Right atrium auricular region (tissue), 2 donors: ENCODE measurements at regions not wholly inside any gene's neighbourhood (a gene's known extent, or its start where the extent isn't known, plus 50 kb on each side); places are given as distances from the start of the nearest gene placed in this dataset.

Source experiments
- DNase-seq: peaks from one replicate; pipeline ENCODE4 v3.0.0-alpha.2; 2019; ENCODE audit warnings: low spot score
- H3K27ac ChIP-seq, 2 donors: fragments of 200-600 bp; sonication (generic); 1 replicate in 1 of 2; 2 replicates in 1 of 2; pipeline ENCODE4 v1.5.1; 2016 to 2019
- H3K27me3 ChIP-seq, 2 donors: fragments of 200-600 bp; sonication (generic); one replicate each; pipeline versions ENCODE4 v1.5.1 to v1.6.0; 2017 to 2019
- H3K36me3 ChIP-seq: fragments of 200-600 bp; sonication (generic); one replicate; pipeline ENCODE4 v1.5.1; 2016
- H3K4me1 ChIP-seq, 2 donors: fragments of 200-600 bp; sonication (generic); one replicate each; pipeline versions ENCODE4 v1.5.1 to v1.6.0; 2017 to 2019
- H3K4me3 ChIP-seq, 2 donors: fragments of 200-600 bp; sonication (generic); 1 replicate in 1 of 2; 2 replicates in 1 of 2; pipeline ENCODE4 v1.5.1; 2017 to 2019; ENCODE audit warnings: mild to moderate bottlenecking in 1 of 2, moderate library complexity in 1 of 2
- H3K9me3 ChIP-seq, 2 donors: fragments of 200-600 bp; sonication (generic); one replicate each; pipeline ENCODE4 v1.5.1; 2019
- TF ChIP-seq, protein P1 (sequence below), 2 donors: fragments of 200-600 bp; sonication (generic); IDR thresholded peaks; one replicate each; pipeline ENCODE4 v1.5.1; 2019; ENCODE audit warnings: antibody characterized with exemption in 2 of 2

DNA sequence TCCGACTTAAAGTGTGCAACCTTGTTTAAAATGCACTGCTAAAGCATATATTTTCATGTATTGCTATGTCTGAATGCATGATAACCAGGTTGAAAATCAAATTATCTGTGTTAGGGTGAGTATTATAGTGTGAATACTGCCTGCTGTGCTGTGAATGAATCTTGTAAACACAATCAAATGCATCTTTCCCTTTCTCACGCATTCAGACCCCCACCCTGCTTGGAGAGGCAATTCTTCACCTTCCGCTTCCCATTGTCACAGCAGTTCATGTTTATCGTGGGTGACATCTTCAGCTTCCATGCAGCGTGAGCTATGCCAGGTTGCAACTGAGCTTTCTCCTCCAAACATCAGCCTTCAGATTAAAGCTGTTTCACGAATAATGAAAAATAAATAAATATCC is 418.0 kb downstream of the MEIS1 start:
- no peaks in the 10 kb centered on the region for H3K36me3 ChIP-seq
- H3K4me3 ChIP-seq = no peak overlapping the region
- DNase-seq = no peak
- no peak overlapping the region for H3K27ac ChIP-seq
- H3K9me3 ChIP-seq = no peaks in the 10 kb centered on the region
- H3K4me1 ChIP-seq = no peaks in the 10 kb centered on the region
- TF ChIP-seq, protein P1, sequence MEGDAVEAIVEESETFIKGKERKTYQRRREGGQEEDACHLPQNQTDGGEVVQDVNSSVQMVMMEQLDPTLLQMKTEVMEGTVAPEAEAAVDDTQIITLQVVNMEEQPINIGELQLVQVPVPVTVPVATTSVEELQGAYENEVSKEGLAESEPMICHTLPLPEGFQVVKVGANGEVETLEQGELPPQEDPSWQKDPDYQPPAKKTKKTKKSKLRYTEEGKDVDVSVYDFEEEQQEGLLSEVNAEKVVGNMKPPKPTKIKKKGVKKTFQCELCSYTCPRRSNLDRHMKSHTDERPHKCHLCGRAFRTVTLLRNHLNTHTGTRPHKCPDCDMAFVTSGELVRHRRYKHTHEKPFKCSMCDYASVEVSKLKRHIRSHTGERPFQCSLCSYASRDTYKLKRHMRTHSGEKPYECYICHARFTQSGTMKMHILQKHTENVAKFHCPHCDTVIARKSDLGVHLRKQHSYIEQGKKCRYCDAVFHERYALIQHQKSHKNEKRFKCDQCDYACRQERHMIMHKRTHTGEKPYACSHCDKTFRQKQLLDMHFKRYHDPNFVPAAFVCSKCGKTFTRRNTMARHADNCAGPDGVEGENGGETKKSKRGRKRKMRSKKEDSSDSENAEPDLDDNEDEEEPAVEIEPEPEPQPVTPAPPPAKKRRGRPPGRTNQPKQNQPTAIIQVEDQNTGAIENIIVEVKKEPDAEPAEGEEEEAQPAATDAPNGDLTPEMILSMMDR (IDR thresholded peaks at IDR 0.05) = no peak
- H3K27me3 ChIP-seq = no peaks in the 10 kb centered on the region

DNA sequence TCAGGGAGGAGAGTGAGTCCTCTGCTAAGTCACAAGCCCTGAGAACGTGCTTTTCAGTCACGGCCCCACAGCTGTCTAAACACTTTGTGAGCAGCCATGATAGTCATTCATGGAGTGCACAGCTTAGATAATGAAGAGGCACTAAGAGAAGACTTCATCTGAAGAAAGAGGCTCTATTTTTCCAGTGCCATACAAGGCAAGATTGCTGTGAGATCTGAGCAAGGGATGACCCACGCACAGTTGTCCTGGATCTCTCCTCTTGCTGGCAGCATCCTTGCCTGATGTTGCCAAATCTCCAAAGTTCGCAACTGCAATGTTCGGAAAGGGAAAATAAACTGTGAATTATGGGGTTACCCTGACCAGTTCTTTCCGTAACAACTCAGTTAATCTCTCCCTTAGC is 418.7 kb downstream of the MEIS1 start:
- Histone ChIP-seq H3K4me3 (no peak overlapping the region), H3K4me1 (no peaks in the 10 kb centered on the region), H3K27ac (no peak overlapping the region), H3K9me3 (no peaks in the 10 kb centered on the region), H3K27me3 (no peaks in the 10 kb centered on the region), H3K36me3 (no peaks in the 10 kb centered on the region)
- TF ChIP-seq, protein P1 (IDR thresholded peaks at IDR 0.05) = no peak
- DNase-seq = no peak

DNA sequence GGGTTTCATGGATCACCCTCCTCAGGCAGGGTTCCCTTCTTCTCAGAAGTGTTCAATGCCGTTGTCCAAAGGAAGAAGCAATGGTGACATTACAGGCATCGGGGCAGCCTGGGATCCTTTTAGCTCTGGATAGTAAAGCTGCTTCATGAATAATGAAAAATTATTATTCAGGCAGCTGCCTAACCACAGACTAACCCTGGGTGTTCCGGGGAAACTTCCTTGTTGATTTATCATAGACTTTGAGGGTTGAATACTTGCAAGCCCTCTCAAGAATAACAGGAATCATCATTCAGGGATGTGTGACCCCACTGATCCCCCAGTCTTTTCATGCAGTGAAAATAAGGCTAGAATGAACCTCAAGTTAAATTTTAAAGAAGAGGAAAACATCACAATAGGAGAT is 419.4 kb downstream of the MEIS1 start:
- TF ChIP-seq, protein P1 (IDR thresholded peaks at IDR 0.05) = no peak
- Histone ChIP-seq H3K27me3 (no peaks in the 10 kb centered on the region), H3K36me3 (no peaks in the 10 kb centered on the region), H3K4me1 (no peaks in the 10 kb centered on the region), H3K4me3 (no peak overlapping the region), H3K9me3 (no peaks in the 10 kb centered on the region), H3K27ac (no peak overlapping the region)
- no peak for DNase-seq

DNA sequence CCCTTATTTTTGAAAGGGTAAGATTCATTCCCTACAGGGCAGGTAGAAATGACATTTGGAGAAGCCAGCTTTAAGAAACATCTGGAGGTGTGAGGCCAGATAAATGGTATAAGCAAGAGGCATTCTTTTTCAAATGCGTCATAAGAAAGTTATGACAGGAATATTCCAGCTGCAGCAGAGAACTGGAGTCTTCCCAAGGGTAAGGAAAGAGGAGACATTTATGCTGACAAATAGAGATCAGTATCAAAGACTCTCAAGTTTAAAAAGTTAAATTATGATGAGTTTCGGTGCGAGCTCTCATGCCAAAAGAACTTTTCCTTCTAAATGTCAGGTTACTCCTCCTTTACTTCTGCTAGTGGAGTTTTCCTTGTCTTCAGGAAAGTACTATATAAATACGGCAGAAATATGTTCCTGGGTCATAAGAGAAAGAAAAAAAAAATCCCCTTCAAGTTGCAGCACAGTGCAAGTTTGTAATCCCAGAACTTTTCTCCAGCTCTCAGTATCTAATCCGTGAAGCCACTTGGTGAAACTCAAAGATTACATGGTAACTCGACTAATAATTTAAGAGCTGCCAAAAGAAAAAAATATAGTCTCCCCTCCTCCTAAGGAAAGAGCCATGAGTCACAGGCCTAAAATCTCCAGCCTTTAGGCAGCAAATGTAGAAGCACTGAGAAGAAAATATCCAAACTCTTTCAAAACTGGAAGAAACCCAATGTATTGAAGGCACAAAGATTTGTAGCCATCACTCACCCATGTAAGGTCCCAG is 428.1 kb downstream of the MEIS1 start:
- no peaks in the 10 kb centered on the region for H3K36me3 ChIP-seq
- TF ChIP-seq, protein P1 (IDR thresholded peaks at IDR 0.05) = no peak
- H3K4me3 ChIP-seq = no peak overlapping the region
- no peak overlapping the region for H3K27ac ChIP-seq
- H3K9me3 ChIP-seq = no peaks in the 10 kb centered on the region
- H3K4me1 ChIP-seq = no peaks in the 10 kb centered on the region
- DNase-seq = no peak
- no peaks in the 10 kb centered on the region for H3K27me3 ChIP-seq

DNA sequence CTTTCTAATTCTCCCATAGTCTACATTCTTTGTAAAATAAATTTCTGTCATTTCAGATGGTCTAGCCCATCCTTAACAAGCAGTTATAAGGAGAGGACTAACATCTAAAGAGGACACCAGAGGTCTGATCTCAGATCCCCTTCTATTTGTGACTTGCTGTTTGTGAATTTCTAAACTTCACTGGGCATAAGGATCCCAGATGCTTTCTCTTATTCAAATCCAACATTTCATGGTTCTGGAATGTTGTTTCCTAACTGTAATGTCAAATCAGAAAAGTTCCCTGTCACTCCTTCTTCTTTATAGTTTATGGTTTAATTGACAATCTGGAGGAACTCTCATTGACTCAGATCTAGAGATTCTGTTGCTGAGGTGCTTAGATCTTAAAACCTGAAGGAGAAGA is 430.2 kb downstream of the MEIS1 start:
- TF ChIP-seq, protein P1 (IDR thresholded peaks at IDR 0.05) = no peak
- Histone ChIP-seq H3K27me3 (no peaks in the 10 kb centered on the region), H3K4me3 (no peak overlapping the region), H3K4me1 (no peaks in the 10 kb centered on the region), H3K9me3 (no peaks in the 10 kb centered on the region), H3K27ac (no peak overlapping the region), H3K36me3 (no peaks in the 10 kb centered on the region)
- no peak for DNase-seq
